H9 (cell line): ENCODE measurements at regions not wholly inside any gene's neighbourhood (a gene's known extent, or its start where the extent isn't known, plus 50 kb on each side); places are given as distances from the start of the nearest gene placed in this dataset.

Experiments
- DNase-seq: peaks from one replicate; pipeline ENCODE4 v3.0.0-alpha.2; 2017
- H2AFZ ChIP-seq: one replicate; pipeline ENCODE4 v1.6.1; 2013; ENCODE audit warnings: mild to moderate bottlenecking, low read length, control low read depth, moderate library complexity
- H2AK5ac ChIP-seq: 2 replicates; pipeline ENCODE4 v1.6.1; 2013; ENCODE audit warnings: low read length, control low read depth, mixed read lengths; ENCODE audit not compliant: insufficient read length
- H2BK120ac ChIP-seq: one replicate; pipeline ENCODE4 v1.6.1; 2013; ENCODE audit warnings: low read depth, mild to moderate bottlenecking, low read length, control low read depth, inconsistent platforms; ENCODE audit not compliant: poor library complexity, severe bottlenecking
- H2BK12ac ChIP-seq: 2 replicates; pipeline ENCODE4 v1.6.1; 2013; ENCODE audit warnings: low read length, control low read depth, mixed read lengths, low read depth; ENCODE audit not compliant: insufficient read length
- H2BK15ac ChIP-seq: 2 replicates; pipeline ENCODE4 v1.6.1; 2013; ENCODE audit warnings: low read depth, low read length, control low read depth
- H2BK20ac ChIP-seq: one replicate; pipeline ENCODE4 v1.6.1; 2013; ENCODE audit warnings: low read depth, mild to moderate bottlenecking, low read length, control low read depth, inconsistent platforms; ENCODE audit not compliant: poor library complexity, severe bottlenecking
- H2BK5ac ChIP-seq: 2 replicates; pipeline ENCODE4 v1.6.1; 2013; ENCODE audit warnings: low read length, control low read depth, mixed read lengths; ENCODE audit not compliant: insufficient read length
- H3K14ac ChIP-seq: 2 replicates; pipeline ENCODE4 v1.6.1; 2013; ENCODE audit warnings: low read length, control low read depth; ENCODE audit not compliant: insufficient read depth
- H3K18ac ChIP-seq: 2 replicates; pipeline ENCODE4 v1.6.1; 2013; ENCODE audit warnings: low read depth, mild to moderate bottlenecking, mixed read lengths, low read length, control low read depth; ENCODE audit not compliant: insufficient read length
- H3K23ac ChIP-seq: 2 replicates; pipeline ENCODE4 v1.6.1; 2013; ENCODE audit warnings: low read length, control low read depth, mixed read lengths, low read depth; ENCODE audit not compliant: insufficient read length
- H3K23me2 ChIP-seq: 2 replicates; pipeline ENCODE4 v1.6.1; 2013; ENCODE audit warnings: low read depth, mild to moderate bottlenecking, mixed read lengths, low read length, control low read depth; ENCODE audit not compliant: insufficient read length, poor library complexity, severe bottlenecking
- H3K27ac ChIP-seq: 2 replicates; pipeline ENCODE4 v1.5.1; 2013; ENCODE audit warnings: low read length, control low read depth, mixed read lengths, low read depth; ENCODE audit not compliant: insufficient read length
- H3K27me3 ChIP-seq: 2 replicates; pipeline ENCODE4 v1.6.1; 2013; ENCODE audit warnings: low read length, control low read depth, inconsistent platforms; ENCODE audit not compliant: insufficient read depth
- H3K4ac ChIP-seq: 2 replicates; pipeline ENCODE4 v1.6.1; 2013; ENCODE audit warnings: low read depth, mild to moderate bottlenecking, control low read depth, inconsistent platforms, low read length, moderate library complexity
- H3K4me1 ChIP-seq: 2 replicates; pipeline ENCODE4 v1.6.1; 2013; ENCODE audit warnings: low read length, control low read depth, inconsistent platforms; ENCODE audit not compliant: insufficient read depth
- H3K4me2 ChIP-seq: 2 replicates; pipeline ENCODE4 v1.6.1; 2013; ENCODE audit warnings: low read length, control low read depth, mixed read lengths; ENCODE audit not compliant: insufficient read length, insufficient read depth
- H3K56ac ChIP-seq: 2 replicates; pipeline ENCODE4 v1.6.1; 2013; ENCODE audit warnings: low read depth, mild to moderate bottlenecking, mixed read lengths, low read length, control low read depth; ENCODE audit not compliant: insufficient read length
- H3K79me1 ChIP-seq: 2 replicates; pipeline ENCODE4 v1.6.1; 2013; ENCODE audit warnings: low read depth, mild to moderate bottlenecking, moderate library complexity, low read length, control low read depth, inconsistent platforms; ENCODE audit not compliant: insufficient read depth, poor library complexity, severe bottlenecking
- H3K79me2 ChIP-seq: 2 replicates; pipeline ENCODE4 v1.6.1; 2013; ENCODE audit warnings: low read length, control low read depth, inconsistent platforms; ENCODE audit not compliant: insufficient read depth
- H3K9ac ChIP-seq: 2 replicates; pipeline ENCODE4 v1.6.1; 2013; ENCODE audit warnings: low read length, control low read depth, mixed read lengths; ENCODE audit not compliant: insufficient read length; ENCODE audit errors: extremely low read depth
- H3K9me3 ChIP-seq: one replicate; pipeline ENCODE4 v1.6.1; 2013; ENCODE audit warnings: low read depth, low read length, inconsistent platforms; ENCODE audit not compliant: control insufficient read depth
- H3T11ph ChIP-seq: one replicate; pipeline ENCODE4 v1.6.1; 2013; ENCODE audit warnings: mild to moderate bottlenecking, low read length, control low read depth, inconsistent platforms
- H4K20me1 ChIP-seq: one replicate; pipeline ENCODE4 v1.6.1; 2013; ENCODE audit not compliant: control insufficient read depth, insufficient read length, insufficient read depth
- H4K5ac ChIP-seq: 2 replicates; pipeline ENCODE4 v1.6.1; 2013; ENCODE audit warnings: low read depth, mild to moderate bottlenecking, mixed read lengths, low read length, control low read depth; ENCODE audit not compliant: insufficient read length
- H4K8ac ChIP-seq: replicated peaks from 2 replicates; pipeline ENCODE4 v1.6.1; 2013; ENCODE audit warnings: low read length, control low read depth, mixed read lengths, low read depth; ENCODE audit not compliant: insufficient read length
- H4K91ac ChIP-seq: 2 replicates; pipeline ENCODE4 v1.6.1; 2013; ENCODE audit warnings: low read depth, mild to moderate bottlenecking, moderate library complexity, mixed read lengths, low read length, control low read depth; ENCODE audit not compliant: insufficient read length
- H3K27ac Mint-ChIP-seq, 3 experiments: 2 replicates in 2 of 3; 3 replicates in 1 of 3; pipeline ENCODE4 v1.8.0; 2020 to 2021; ENCODE audit warnings: mixed read lengths in 3 of 3, mild to moderate bottlenecking in 1 of 3, moderate library complexity in 1 of 3
- H3K27me3 Mint-ChIP-seq: 2 replicates; pipeline ENCODE4 v1.8.0; 2021; ENCODE audit warnings: low read depth, mild to moderate bottlenecking, moderate library complexity, mixed read lengths
- H3K36me3 Mint-ChIP-seq, 3 experiments: 2 replicates in 2 of 3; 3 replicates in 1 of 3; pipeline ENCODE4 v1.8.0; 2020 to 2021; ENCODE audit warnings: low read depth in 3 of 3, mixed read lengths in 3 of 3; ENCODE audit not compliant: insufficient read depth in 1 of 3
- H3K4me1 Mint-ChIP-seq, 2 experiments: 2 replicates each; pipeline ENCODE4 v1.8.0; 2020; ENCODE audit warnings: mixed read lengths in 2 of 2
- H3K4me3 Mint-ChIP-seq, 2 experiments: 2 replicates in 1 of 2; 3 replicates in 1 of 2; pipeline ENCODE4 v1.8.0; 2020 to 2021; ENCODE audit warnings: mild to moderate bottlenecking in 2 of 2, mixed read lengths in 2 of 2, moderate library complexity in 1 of 2
- H3K9me3 Mint-ChIP-seq, 2 experiments: 2 replicates in 1 of 2; 3 replicates in 1 of 2; pipeline ENCODE4 v1.8.0; 2020; ENCODE audit warnings: mild to moderate bottlenecking in 2 of 2, mixed read lengths in 2 of 2, moderate library complexity in 1 of 2
- WGBS: extraction: QIAGEN DNeasy Blood & Tissue Kit; methylation state at CpG from one replicate; pipeline ENCODE4 v1.1.7; 2013; ENCODE audit warnings: missing lambda C conversion rate, low lambda C conversion rate, mixed read lengths; ENCODE audit not compliant: insufficient read length; ENCODE audit errors: extremely low coverage; 5-methylcytosine and 5-hydroxymethylcytosine counted together
- TF ChIP-seq, protein P1 (sequence below): fragments of 200-600 bp; sonication (generic); conservative IDR thresholded peaks from 3 replicates; pipeline ENCODE4 v1.8.0; 2021; ENCODE audit warnings: antibody characterized with exemption, mild to moderate bottlenecking

DNA sequence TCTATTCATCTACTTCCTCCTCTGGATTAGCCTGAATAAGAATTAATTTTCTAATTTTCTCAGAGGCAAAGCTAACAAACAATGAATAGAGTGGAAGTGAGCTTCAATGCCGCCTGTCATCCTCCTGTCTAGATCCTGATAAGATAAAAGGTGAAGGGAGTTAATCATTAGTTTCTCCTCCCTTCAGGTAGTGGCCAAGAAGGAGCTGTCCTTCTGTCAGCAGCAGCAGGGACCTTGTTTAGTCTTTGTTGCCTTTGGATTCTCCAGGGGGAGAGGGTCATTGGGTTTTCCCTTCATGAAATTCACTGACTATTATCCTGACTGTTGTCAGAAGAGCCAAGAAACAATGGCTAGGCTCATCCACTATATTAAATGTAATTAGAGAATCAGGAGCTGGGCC, 420.2 kb upstream of the GOT2 start:
- Mint-ChIP-seq H3K36me3 (no peaks in the 10 kb centered on the region), H3K9me3 (no peaks in the 10 kb centered on the region), H3K4me3 (no peak overlapping the region), H3K27ac (no peak overlapping the region), H3K4me1 (no peaks in the 10 kb centered on the region), H3K27me3 (no peaks in the 10 kb centered on the region)
- no peaks in the 10 kb centered on the region for H3K79me1 ChIP-seq
- no peak for DNase-seq
- H2BK12ac ChIP-seq = no peak overlapping the region
- H3K9ac ChIP-seq = no peak overlapping the region
- no peak overlapping the region for H3K27ac ChIP-seq
- H2AFZ ChIP-seq = no peak overlapping the region
- no peaks in the 10 kb centered on the region for H4K20me1 ChIP-seq
- H3K23me2 ChIP-seq = no peaks in the 10 kb centered on the region
- H2BK5ac ChIP-seq = no peak overlapping the region
- TF ChIP-seq, protein P1, sequence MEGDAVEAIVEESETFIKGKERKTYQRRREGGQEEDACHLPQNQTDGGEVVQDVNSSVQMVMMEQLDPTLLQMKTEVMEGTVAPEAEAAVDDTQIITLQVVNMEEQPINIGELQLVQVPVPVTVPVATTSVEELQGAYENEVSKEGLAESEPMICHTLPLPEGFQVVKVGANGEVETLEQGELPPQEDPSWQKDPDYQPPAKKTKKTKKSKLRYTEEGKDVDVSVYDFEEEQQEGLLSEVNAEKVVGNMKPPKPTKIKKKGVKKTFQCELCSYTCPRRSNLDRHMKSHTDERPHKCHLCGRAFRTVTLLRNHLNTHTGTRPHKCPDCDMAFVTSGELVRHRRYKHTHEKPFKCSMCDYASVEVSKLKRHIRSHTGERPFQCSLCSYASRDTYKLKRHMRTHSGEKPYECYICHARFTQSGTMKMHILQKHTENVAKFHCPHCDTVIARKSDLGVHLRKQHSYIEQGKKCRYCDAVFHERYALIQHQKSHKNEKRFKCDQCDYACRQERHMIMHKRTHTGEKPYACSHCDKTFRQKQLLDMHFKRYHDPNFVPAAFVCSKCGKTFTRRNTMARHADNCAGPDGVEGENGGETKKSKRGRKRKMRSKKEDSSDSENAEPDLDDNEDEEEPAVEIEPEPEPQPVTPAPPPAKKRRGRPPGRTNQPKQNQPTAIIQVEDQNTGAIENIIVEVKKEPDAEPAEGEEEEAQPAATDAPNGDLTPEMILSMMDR = no peak
- no peaks in the 10 kb centered on the region for H3K9me3 ChIP-seq
- H2BK120ac ChIP-seq = no peak overlapping the region
- H2AK5ac ChIP-seq = no peak overlapping the region
- WGBS = no CpG with 5 or more reads among the region's 1 CpG
- H4K91ac ChIP-seq = no peak overlapping the region
- no peak overlapping the region for H4K8ac ChIP-seq
- no peak overlapping the region for H2BK20ac ChIP-seq
- H3K27me3 ChIP-seq = no peaks in the 10 kb centered on the region
- H3K23ac ChIP-seq = no peak overlapping the region
- H3K4ac ChIP-seq = no peak overlapping the region
- H3K14ac ChIP-seq = no peak overlapping the region
- no peak overlapping the region for H4K5ac ChIP-seq
- H3K18ac ChIP-seq = no peak overlapping the region
- no peak overlapping the region for H3T11ph ChIP-seq
- no peaks in the 10 kb centered on the region for H3K4me1 ChIP-seq
- no peak overlapping the region for H3K4me2 ChIP-seq
- no peaks in the 10 kb centered on the region for H3K79me2 ChIP-seq
- no peak overlapping the region for H2BK15ac ChIP-seq
- no peak overlapping the region for H3K56ac ChIP-seq
